ENCODE measurements at regions not wholly inside any gene's neighbourhood (a gene's known extent, or its start where the extent isn't known, plus 50 kb on each side); places are given as distances from the start of the nearest gene placed in this dataset.

DNA sequence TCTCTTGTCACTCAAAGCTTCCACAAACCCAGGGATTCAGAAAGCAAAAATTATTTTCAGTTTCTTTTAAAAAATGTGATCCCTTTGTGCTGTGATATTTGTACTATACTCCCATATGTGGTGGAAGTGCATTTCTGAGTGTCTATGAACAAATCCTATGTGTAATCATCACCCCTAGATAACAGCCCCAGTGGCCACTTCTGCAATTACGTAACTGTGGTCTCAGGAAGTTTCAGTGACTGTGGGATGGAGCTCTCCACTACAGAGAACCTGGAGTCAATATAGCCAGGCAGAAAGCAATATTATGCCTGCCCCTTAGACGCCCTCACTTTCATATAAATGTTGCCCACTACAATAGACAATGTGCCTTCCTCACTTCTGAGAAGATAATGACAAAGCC is 1101.7 kb upstream of the GHITM start:
- no peak for DNase-seq (ENCODE audit: low spot score)

DNA sequence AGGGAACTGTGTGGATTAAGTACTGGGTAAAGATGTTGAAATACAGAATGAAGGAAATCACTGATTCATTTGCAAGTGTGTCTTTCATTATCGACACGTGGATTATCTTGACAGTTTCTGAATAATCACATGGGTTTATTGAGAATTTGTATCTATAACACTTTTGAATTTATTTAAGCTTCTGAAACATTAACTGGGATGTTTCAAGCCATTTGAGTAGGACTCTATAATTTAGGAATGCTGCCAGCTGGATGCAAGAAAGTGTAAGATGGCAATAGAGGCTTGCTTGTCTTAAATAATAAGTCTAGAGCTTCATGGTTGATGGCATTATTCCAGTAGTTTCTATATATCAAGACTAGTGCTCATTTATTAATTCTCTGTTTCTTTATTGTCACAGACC is 1100.7 kb upstream of the GHITM start:
- DNase-seq (ENCODE audit: low spot score) = no peak

DNA sequence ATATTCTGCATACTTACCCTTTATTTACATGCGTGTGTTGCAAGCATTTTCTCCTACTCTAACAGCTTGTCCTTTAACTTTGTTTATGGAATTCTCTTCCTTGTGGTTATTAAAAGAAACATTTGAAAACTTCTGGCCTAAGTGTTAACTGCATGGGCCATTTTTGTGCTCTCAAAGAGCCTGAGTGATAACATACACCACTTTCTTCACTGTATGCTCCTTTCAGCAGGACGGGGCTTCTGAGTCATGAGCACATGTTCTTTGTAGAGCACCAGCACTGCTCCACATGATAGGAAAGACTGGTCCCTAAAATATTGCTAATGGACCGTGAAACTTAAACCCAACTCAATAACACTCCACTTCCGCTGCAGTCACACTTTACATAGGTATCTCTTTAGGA is 1093.6 kb upstream of the GHITM start:
- DNase-seq (ENCODE audit: low spot score) = no peak

DNA sequence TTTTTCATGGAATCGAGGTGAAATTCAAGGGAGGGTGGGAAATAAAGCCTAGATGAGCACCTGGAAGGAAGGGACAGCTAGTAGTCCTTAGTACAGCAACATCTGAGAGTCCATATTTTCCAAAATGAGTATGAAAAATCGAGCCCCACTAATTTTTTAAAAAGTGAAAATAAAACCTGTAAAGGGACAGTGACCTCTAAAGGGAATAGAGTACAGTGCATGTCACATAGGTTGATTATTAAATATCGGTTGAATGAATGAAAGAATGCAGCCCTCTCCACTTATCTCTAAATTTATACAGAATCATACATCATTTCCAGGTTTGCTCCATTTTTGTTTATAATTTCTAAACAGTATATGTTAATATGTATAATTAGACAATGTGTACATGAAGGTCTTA is 1088.5 kb upstream of the GHITM start:
- DNase-seq (ENCODE audit: low spot score) = no peak

DNA sequence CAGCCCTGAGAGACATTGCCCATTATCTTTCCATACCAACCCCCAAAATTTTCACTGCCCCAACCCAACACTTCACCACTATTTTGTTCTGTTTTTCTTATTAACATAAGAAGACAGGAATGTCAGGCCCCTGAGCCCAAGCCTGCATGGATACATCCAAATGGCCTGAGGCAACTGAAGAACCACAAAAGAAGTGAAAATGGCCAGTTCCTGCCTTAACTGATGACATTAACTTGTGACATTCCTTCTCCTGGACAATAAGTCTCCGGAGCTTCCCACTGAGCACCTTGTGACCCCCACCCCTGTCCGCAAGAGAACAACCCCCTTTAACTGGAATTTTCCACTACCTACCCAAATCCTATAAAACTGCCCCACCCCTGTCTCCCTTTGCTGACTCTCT is 1076.4 kb upstream of the GHITM start:
- DNase-seq (ENCODE audit: low spot score) = no peak

DNA sequence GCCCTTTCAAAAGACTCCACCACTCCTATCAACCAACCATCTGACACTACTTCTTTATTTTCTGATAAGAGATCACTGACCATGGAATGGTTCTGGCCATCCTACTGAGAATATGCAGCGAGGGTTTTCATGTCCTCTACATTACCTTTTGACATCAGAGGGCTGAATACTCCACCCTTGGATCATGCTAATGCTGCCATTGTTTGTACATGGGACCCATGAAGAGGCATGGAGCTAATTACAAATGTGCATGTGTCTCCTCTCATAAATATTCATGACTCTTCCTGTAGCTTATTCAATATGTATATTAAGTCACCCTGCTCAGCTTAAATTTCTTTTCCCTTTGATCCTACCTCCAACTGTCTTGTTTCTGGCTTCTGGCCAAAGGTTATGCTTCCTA is 1065.8 kb upstream of the GHITM start:
- no peak for DNase-seq (ENCODE audit: low spot score)

DNA sequence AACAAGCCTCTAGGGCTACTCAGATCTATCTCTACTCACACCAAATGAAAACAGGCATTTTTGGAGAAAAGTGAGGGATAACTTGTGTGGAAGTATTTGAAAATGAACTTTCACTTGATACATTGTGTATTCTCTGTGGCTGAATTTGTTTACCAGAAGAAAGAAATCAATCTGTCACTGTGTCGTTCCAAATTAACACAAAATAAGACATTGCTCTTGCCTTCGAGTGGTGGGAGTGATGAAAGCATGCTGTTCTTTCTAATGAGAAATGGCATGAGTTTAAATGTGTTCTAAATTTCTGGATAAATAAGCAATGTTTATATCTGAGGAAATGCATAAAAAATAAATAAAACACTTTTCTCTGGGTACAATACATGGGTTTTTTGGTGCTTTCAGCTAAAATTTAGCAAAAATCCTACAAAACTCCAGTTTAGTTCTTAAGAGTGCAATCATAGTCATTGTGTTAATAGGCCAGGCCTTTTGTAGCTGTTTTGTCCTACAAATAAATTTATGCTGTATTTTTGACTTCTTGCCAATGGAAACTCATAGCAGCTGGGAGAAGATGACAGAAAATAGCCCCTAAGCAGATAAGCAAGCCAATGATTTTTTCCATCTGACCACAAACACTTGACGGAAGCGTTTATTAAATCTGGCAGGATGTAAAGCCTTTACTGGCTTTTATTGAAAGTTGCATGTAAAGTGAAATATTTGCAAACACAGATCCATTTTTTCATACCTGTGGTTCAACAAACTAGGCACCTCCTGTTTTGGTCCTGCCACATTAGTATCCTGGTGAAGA is 1064.1 kb upstream of the GHITM start:
- no peak for DNase-seq (ENCODE audit: low spot score)

DNA sequence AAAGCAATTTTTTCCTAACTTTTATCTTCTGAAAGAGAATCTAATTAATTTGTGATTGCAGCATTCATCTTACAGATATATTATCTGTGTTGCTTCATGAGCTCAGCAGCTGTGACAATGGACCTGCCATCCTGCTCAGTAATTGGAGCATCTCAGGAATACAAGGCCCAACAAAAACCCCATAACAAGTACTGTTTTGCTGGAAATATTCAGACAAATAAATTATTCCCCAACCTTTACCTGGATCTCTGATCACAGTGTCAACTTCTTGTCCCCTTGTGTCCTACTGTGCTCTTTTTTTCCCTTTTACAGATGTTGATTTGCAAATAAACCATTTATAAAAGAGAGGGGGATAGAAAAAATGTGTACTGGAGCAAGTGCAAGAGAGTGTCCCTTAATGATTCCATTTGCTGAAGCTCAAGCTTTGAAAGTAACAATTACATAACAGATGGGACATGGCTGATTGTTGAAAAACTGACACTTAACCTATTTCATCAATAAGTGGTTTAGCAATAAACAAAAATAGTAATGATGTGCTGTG is 1063.4 kb upstream of the GHITM start:
- no peak for DNase-seq (ENCODE audit: low spot score)

DNA sequence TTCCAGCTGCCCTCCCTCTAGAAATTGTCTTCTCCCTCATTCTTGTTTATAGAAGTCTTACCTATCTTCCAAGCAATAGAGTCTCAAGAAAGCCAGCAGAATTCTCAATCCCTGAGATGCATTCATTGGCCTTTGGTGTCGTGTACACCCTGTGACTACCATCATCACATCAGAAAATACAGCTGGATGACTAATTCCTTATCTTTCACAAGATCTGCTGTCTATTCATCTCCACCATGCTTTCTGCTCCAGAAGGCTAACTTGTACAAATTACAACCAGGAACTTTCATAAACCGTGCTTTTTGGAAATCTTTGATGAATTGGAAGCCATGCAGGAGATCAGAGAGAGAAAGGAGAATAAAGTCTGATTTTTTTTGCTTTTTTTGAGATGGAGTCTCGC is 1062.9 kb upstream of the GHITM start:
- no peak for DNase-seq (ENCODE audit: low spot score)

DNA sequence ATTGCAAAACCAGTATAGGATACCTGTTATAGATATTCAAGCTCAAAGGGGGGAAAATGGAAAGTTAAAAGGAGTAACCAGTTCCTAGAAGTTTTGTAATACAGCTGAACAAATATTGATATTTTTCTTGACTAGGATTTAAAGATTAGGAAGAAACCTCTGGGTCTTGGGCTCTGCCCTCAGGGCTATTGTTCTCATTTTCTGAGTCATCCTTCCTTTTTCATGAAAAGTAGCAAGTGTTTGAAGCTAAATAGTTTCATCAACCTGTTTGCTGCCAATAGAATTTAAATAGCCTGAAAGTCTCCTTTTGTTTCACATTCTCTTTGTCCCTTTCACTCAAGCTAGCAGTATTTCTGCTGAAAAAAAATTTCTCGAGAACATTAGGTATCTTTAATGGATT is 1061.1 kb upstream of the GHITM start:
- no peak for DNase-seq (ENCODE audit: low spot score)

DNA sequence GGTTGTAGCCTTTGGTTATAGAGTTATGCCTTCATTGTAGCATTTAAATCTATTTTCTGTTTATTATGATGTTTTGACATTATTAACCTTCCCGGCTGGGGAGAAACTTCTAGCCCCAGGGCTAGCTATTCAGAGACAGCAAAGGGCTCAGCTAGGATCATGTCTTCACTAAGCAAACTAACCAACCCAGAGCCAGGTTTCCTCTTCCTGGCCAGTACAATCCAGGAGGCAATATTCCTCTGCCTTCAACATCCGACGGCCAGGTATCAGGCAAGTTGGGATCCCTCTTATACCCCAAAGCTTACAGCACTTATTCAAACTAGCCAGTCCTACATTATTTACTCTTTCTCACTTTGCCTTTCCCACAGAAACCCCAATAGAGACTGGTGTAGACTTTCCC is 1060.7 kb upstream of the GHITM start:
- DNase-seq (ENCODE audit: low spot score) = no peak

DNA sequence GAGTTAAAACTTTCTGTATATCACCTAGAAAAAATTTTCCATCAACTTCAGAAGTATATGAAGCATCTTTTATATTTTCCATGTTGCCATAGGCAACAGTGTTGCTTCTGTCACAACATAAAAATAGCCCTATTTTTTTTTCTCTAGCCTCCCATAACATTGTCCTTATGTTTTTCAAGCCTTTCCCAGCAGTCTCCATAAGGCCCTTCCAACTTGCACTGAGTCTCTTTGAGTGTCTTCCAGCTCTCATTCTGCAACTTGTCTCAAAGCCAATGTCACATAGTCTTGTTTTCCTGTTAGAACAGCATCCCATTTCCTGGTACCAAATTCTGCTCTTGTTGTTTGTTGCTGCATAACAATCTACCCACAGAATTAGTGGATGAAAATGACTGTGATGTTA is 1055.5 kb upstream of the GHITM start:
- no peak for DNase-seq (ENCODE audit: low spot score)

DNA sequence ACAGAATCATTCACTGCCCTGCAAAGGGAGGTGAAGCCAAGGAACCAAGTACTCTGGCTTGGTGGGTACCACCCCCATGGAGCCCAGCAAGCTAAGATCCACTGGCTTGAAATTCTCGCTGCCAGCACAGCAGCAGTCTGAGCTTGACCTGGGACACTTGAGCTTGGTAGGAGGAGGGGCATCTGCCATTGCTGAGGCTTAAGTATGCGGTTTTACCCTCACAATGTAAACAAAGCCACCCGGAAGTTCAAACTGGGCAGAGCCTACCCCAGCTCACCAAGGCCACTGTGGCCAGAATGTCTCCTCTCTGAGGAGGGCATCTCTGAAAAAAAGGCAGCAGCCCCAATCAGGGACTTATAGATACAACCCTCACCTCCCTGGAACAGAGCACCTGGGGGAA is 1050.0 kb upstream of the GHITM start:
- DNase-seq (ENCODE audit: low spot score) = no peak

DNA sequence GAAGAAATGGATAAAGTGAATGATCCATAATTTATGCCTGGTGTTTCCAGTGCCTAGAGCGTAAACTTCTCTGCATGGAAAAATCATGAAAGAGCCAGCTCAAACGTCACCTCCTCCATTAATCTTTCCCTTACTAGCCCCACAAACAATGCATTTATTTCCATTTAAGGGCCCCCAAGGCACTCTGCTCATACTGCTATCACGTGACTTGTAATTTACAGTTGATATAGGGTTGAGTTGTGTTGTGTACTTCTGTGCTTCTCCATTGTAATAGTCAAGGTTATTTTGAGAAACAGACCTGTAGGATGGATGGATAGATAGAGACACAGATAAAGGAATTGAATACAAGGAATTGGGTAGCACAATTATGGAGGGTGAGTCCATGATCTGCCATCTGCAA is 1034.7 kb upstream of the GHITM start:
- no peak for DNase-seq (ENCODE audit: low spot score)

DNA sequence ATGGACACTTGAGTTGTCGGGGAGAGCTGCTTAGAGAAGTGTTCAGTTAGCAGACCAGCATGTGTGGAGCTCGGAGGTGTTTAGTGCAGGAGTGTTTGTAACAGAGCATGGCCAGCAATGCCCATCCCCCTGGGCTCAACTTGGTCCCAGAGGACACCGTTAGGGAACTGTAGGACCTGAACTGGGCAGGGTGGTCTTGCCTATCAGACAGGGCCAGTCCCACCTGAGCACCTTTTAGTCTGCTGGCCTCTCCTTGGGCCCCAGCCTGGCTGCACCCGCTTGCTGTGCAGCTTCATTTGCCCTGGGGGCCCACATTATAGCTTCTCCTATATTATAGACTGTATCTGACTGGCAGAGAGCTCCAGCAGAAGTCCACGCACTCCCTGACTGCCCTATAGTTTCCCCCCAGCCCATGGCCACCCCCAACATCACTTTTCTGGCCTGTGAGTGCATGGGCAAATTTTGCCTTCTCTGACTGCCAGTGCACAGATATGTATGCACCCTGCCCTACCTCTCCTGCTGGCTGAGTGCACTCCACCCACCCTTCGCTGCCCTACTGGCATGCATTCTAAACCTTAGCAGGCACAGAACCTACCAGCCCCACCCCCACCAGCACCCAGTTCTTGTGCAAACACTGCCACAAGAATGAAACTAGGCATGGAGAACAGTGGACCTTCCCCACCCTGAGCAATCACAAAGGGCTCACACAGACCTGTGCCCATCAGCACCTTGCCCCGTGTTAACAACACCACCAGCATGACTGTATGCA is 1030.6 kb upstream of the GHITM start:
- DNase-seq (ENCODE audit: low spot score) = no peak

DNA sequence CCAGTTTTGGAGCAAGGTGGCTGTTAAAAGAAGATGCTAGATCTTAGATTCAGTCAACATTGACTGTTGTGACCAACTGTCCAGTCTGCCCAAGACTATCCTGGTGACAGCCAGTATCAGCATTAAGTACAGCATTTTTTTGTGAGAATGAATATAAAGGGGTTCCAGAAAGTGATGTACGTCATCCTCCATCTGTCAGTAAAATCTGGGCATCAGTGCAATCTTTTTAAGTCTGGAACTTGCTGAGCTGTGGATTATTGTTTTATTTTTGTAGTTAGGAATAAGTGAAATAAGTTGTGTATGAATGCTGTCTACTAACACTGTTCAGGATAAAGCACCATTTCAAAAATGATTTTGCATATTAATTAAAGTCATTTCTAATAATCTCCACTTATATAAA is 1020.0 kb upstream of the GHITM start:
- DNase-seq (ENCODE audit: low spot score) = no peak

DNA sequence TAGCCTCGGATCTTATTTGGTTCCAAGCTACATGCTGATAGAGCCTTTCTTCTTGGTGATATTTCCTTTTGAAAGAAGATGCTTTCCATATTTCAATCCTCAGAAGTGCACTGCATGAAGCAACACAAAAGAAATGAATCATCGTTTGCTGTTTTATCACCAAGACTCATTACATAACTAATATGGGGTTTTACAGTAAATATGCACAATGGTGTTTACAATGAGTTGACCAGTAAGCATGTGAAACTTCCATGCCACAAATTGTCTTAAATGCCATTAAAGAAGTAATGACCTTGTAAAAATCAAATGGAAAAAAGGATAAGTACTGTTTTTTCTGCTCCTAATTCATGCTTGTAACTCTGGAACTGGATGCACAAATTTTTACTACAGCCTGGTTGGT is 1017.0 kb upstream of the GHITM start:
- DNase-seq (ENCODE audit: low spot score) = no peak

DNA sequence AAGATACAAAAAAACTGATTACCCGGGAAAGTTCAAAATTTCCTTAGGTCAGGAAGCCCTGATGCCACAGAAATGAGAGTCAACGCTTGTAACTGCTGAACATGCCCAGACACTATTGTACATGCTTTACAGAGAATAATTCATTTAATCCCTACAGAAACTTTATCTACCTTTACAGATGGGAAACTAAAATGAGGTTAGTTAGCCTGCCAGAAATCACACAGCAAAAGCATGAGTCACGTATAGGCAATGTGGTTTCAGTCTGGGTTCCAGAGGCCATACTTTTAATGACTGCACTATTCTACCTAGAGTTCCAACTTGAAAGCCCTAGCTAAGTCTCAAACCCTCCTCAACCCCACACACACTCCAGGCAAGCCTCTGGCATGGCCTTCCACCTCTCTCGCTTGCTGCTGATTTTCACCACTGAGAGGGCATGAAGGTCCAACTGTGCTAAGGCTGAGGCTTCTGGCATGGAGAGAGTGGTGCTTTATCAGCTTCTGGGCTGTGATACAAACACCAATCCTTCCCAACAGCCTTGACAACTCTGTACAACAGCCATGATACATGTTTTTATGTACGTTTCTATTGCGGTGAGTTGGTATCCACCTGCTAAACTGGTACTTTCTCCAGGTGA is 1011.2 kb upstream of the GHITM start:
- DNase-seq (ENCODE audit: low spot score) = no peak

DNA sequence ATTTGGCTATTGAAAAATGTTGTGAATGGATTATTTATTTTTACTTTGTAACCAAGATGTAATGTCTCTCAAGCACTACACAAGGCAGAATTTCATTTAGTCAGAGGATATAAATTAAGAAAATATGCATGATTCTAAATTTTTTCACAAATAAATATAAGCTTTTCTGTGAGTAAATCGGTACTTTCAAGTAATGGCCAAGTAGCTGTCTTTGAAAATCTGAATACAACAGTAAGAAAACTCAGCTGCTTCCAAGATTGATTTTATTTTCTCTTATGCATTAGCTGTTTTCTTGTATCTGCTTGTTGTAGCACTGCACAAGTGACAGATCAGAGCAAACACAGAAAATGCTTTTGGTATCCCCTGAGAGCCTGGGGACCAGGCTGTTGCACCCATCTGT is 998.5 kb upstream of the GHITM start:
- no peak for DNase-seq (ENCODE audit: low spot score)

DNA sequence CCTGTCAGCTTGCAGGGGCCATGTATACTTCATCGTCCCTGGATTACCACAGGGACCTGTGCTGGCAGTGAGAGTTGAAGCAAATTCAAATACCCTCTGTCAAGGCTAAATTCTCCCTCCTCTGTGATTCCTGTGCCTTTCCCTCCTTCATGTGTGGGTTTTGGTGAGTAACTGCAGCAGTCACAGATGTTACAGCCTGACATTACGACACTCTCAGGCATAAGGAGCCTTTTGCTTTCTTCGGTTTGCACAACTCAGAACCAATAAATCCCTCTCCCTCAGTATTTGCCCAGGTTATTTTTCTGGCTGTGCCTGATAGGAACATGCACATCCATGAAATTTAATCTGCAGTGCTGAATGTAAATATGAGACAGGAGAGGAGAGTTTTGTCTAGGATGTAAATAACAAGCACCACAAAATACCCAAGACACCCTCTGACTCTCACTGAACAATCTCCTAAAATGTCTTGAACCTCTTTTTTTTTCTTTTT is 997.2 kb upstream of the GHITM start:
- no peak for DNase-seq (ENCODE audit: low spot score)

DNA sequence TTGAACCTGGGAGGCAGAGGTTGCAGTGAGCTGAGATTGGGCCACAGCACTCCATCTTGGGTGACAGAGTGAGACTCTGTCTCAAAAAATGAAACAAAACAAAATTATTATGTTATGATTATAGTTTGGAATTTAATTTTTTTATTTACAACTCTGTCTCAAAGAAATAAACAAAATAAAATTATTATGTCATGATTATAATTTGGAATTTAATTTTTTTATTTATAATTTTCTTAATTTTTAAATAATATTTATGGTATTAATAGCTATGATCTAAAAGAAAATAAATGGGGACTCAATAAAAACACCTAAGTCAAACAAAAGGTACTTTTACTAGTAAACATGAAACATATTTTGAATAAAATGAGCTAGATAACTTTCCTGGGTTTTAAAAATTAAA is 994.8 kb upstream of the GHITM start:
- DNase-seq (ENCODE audit: low spot score) = no peak

DNA sequence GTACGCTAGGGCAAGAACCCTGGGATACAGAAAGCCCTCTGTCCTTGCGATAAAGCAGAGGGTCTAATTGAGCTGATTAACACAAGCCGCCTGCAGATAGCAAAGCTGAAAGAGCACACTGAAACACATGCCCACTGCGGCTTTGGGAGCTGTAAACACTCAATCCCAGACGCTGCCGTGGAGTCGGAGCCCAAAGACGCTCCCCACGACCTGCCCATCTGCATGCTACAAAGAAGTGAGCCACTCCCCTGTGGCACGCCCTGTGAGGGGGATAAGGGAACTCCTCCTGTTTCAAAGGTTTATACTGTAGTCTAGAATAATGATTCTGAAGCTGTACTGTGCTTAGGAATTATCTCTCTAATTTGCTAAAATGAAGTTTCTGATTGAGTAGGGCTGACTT is 985.6 kb upstream of the GHITM start:
- DNase-seq (ENCODE audit: low spot score) = no peak

DNA sequence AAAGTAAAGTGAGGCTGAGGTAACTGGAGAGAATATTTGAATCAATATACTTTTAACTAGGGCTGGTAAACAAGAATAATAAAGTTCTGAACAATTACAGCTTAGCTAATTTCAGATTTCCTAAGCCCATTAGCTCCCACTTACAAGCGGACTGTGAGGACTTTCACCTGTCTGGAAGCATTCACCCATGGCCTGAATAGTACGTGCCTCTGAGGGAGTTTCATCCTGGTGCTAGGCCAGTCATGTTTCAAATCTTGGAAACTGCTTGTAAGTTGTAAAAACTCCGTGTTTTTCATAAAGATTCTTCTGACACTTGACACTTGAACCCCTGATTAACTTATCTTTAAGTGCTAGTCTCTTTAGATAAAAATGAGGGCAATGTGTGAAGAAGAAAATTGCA is 975.2 kb upstream of the GHITM start:
- no peak for DNase-seq (ENCODE audit: low spot score)
